ENCODE measurements at regions not wholly inside any gene's neighbourhood (a gene's known extent, or its start where the extent isn't known, plus 50 kb on each side); places are given as distances from the start of the nearest gene placed in this dataset.
"Not testable (repeated sequence)": the region's sequence is repeated elsewhere in the genome, so short reads cannot be mapped to it uniquely, and the experiment has no call there.

DNA sequence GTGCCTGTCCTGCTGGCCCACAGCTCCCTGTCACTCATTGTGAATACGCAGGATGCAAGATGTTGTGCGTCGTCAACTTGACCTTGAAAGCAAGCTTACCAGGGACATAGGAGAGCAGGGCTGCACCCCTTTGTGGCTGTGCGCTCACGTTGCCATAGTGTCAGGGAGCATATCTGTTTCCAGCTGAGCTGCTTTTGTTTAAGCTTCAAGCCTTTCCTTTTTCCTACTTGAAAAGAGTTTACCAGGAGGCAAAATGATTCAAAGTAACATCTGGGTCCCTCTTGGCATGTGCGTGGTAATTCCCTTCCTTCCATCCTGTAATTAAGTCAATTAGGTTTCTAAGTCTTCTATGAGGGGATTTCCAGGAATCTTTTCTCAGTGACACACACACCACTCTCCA lies 537.1 kb downstream of the AJAP1 start:
- DNase-seq, result no peak

GRCh38 chr1:5189384-5189783 lies 535.0 kb downstream of the AJAP1 start:
- DNase-seq, result no peak

GRCh38 chr1:5165762-5166161 lies 511.4 kb downstream of the AJAP1 start:
- DNase-seq, result no peak

- no peak for DNase-seq
Observed at GRCh38 chr1:5164158-5164557, 509.7 kb downstream of the AJAP1 start.

GRCh38 chr1:5161372-5161771 lies 507.0 kb downstream of the AJAP1 start:
- no peak for DNase-seq

DNA sequence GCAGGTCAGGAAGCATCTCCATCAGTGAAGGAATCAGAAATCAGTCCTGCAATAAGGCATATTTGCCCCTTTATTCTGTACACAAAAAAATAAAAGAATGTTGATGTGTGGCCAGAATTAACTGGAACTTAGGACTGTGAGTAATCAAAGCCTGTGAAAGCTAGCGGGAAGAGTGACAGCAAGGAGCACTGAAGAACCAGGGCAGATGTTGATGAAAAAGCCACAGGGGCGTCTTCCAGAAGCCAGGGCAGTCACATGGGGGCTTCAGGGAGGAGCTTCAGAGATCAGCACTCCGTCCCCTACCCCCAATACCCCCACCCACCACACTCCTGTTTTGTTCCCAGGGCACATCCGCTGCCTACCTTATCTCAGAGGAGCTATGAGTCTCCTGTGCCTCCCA lies 502.8 kb downstream of the AJAP1 start:
- no peak for DNase-seq

DNA sequence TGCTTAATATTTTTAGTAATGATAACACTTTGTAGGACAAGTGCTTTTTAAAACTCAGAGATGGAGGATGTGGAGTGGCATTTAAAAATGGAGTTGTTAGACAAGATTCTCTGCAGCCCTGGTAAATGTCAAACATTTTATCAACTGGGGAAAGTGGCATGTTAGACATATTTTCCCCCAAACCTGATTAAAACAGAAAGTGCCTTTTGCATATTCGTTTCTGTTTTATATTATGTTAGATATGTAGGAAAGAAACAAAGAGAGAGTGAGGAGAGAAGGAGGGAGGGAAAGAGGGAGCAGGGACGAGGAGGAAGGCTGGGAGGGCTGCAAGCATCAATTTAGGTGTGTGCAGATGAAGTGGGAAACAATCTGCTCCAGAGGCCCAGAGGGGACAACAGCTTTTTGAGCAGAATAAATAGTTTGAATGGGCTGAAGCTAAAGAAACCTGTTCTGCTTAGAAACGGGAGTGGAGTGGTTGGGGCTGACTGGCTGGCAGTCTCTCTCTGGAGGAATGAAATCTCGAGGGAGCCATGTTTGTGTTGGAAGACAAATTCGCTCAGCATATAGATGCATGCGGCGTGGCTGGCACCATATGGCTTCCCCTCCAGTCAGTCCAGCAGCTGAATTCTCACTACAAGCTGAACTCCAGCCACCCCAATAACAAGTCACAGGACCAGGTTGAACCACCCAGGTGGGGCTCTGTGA lies 502.2 kb downstream of the AJAP1 start:
- DNase-seq, result no peak

- DNase-seq, result no peak
Observed at GRCh38 chr1:5151511-5151910, 497.1 kb downstream of the AJAP1 start.

- DNase-seq, result no peak
Observed at GRCh38 chr1:5150191-5150590, 495.8 kb downstream of the AJAP1 start.

DNA sequence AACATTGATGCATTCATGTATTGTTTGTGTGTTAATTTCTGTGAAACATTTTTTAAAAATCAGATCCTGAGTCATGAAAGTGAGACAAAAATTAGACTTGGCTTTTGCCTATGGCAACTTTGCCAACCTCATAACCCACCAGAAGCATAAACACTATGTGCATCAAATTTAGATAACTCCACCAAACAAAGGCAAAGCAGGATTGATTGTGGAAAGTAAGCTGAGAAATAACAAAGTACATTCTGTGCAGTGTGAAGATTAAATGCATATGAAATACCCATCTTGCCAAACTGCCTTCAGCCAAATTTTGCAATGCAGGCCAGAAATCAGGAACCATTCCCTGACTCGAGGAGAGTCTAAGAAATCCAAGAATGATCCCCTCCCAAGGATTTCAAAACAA lies 493.4 kb downstream of the AJAP1 start:
- DNase-seq, result no peak

GRCh38 chr1:5142389-5142788 lies 488.0 kb downstream of the AJAP1 start:
- DNase-seq, result no peak

DNA sequence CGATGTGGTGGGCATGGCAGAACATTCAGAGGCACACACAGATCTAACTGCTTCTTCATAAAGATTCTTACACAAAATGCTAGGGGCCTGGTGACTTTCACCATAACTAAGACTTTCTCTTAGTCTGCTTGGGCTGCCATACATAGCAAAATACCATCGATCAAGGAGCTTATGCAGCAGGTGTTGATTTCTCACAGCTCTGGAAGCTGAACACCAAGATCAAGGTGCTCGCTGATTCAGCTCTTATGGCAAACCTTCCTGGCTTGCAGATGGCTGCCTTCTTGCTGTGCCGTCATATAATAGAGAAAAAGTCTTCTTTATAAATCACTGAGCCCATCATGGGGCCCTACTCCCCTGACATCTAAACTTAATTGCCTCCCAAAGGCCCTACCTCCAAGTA lies 487.3 kb downstream of the AJAP1 start:
- no peak for DNase-seq

DNA sequence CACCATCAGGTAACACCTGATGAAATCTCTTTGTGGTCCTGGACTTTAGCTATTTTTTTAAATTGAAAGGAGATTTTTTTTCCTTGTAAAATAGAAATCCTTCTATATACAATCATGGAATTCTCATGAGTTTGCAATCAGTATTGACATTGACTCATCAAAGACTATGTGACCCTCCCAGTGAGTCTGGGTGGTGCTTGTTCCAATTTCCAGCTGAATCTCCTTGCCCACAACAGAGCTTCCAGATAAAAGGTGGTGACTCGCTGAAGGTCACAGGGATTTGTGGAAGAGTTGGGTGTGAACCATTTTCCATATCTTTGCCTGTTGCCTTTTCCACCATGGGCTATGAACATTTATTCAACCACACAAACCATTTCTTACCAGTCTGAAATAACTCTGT lies 486.6 kb downstream of the AJAP1 start:
- DNase-seq, result no peak

DNA sequence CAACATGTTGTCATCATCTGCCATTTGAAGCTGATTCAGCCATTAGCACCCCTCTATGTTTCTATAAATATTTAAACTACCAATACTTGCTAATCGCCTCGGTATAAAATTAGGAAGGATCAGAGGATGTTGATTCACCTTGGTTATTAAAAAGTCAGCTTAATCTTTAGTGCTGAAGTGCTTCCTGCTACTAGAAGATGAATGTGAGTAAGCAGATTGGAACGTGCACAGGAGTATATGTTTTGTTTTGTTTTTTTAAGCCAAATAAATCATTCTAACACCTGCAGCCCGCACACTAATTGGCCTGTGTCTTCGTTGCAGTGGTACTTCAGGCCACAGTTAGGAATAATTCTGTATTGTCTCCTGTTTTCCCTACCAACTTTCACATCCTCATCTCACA lies 485.7 kb downstream of the AJAP1 start:
- DNase-seq, result no peak

DNA sequence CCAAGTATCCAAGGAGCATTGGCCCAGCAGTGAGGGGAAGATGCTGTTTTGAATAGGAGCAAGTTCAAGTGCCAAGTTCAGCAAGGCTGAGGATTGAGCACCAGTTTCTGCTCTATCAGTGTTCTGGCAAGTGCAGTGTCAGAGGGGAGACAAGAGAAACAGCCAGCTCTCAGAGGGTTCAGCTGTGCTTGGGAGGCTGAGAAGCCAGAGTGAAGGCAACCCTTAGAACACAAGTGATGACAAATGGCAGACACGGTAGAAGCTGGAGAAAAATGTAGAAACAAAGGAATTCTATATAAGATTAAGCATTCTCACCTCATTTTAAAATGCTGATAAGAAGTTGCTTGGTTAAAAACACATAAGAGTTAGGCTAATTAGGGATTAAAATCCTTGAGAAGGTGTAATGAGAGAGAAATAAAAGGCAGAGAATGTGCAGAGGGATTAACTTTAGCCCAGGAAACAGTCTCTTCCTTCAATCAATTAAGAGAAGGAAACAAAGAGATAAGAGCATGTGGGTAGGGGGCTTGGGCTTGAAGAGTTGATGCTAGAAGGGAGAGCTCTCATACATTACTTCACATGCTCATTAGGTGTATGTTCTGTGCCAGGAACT lies 475.4 kb downstream of the AJAP1 start:
- DNase-seq, result no peak

DNA sequence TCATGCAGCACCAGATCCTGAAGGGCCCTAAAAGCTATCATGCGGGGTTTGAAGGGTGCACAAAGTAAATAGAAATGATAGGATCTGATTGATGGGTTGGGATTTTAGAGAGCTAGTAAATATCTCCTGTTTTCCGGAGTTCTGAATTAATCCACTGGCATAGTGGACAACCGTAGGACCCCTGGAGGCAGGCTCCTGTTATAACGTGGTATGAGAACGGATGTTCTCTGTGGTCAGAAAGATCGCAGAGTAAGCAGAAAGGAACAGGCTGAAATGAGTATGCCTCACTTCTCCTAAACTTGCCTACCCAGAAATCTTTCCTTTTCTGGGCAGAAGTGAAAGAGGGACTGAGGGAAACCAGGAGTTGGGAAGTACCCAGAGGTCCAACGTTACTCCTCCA lies 470.8 kb downstream of the AJAP1 start:
- DNase-seq, result no peak

DNA sequence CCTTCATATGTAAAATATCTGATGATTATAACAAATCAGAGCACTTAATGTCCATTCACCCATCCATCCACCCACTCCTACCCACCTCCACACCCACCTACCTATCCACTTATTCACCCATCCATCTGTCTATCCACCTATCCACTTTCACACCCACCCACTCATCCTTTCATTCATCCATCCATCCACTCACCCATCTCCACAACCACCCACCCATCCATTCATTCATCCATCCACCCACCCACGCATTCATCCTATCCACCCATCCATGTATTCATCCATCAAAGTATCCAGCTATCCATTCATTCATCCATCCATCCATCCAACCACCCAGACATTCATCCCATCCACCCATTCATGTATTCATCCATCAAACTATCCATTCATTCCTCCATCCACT lies 466.1 kb downstream of the AJAP1 start:
- no peak for DNase-seq

DNA sequence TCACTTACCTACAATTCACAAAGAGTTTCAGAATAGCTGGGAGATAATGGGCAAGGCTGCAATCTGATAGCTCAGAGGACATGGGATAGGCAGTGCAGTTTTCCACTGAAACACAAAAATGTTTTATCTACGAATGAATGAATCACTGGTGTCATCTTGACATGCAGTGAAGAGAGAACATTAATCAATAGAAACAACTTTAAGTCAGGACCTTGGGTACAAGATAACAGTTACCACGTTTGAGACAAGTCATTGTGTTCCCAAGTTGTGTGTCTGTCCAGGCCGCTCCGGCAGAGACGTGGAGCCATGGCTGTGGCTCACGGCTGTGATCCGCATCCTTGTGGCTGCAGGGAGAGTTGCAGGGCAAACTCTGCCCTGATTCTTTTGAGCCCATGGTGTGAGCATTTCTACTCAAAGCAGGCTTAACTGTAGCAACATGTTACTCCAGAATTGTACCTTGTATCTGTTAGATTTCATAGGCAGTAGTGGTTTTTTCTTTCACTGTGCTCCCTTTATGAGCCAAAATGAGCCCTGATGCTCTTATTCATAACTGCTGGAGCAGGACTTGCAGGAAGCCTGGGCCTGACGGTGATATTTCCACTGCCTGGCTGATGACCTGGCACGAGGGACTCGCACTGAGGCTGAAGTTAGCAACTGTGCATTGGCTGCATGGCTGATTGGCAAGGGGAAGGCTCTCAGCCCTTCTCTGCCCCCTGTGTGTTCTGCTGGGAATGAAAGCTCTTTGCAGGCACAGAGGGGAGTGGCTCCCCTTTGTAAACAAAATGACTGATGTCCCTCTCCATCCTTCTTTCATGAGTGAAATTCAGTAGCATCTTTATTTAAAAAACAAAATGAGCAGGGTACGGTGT lies 465.2 kb downstream of the AJAP1 start:
- DNase-seq, result no peak

- not testable (repeated sequence) for DNase-seq
Observed at GRCh38 chr1:5118771-5119170, 464.4 kb downstream of the AJAP1 start.

- not testable (repeated sequence) for DNase-seq
Observed at GRCh38 chr1:5118292-5118691, 463.9 kb downstream of the AJAP1 start.

DNA sequence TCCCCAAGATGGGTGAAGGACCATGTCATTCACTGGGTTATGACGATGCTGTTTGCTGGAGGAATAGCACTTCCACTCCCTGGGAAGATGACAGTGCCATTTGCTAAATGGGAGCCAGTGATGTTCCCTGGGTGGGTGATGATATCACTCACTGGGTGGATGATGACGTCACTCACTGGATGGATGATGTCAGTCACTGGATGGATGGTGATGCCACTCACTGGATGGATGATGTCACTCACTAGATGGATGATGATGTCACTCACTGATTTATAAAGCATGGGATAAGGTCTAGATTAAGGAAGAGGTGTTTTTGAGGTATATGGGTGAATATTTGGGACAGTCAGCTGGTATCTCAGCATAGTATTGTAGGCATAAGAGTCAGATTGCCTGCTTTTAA lies 457.2 kb downstream of the AJAP1 start:
- no peak for DNase-seq

- DNase-seq, result no peak
Observed at GRCh38 chr1:5110508-5110907, 456.1 kb downstream of the AJAP1 start.

DNA sequence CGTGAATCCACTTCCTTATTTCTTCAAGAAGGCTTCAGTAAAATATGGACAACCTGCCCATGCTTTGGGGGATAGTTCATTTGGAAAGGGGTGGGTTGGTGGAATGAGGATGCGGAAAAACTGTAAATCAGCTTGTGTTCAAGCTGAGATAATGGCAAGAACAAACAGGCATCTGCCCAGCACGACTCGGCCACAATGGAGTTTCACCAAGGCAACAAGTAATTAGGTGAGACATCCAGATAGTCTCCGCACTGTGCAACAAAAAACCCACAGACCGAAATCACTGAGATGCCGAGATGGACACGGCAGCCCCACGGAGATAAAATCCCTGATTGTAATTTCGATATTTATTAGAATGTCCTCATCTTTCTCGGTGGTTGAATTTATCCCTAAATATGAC lies 455.2 kb downstream of the AJAP1 start:
- DNase-seq, result no peak

DNA sequence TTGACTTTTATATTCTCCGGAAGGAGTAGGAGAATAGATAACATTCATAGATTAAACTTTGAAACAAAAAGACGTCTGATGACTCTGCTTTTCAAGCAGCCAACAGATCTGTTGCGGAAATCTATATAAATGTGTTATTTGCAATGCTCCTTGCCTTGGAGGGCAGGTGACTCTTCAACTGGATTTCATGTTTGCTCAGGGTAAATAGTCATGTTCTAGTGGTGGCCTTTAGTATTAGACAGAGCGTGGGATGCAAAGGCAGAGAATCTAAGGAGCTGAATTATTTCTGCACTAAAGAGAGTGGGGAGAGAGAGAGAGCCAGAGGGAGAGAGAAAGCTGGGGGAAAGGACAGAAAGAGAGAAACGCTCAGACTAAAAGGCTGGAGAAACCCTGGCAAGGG lies 454.3 kb downstream of the AJAP1 start:
- DNase-seq, result no peak

All from fibroblast of skin of scalp (primary cell).